H9 (cell line): ENCODE measurements at regions not wholly inside any gene's neighbourhood (a gene's known extent, or its start where the extent isn't known, plus 50 kb on each side); places are given as distances from the start of the nearest gene placed in this dataset.

ENCODE experiments used
- DNase-seq: peaks from one replicate; pipeline ENCODE4 v3.0.0-alpha.2; 2017
- H2AFZ ChIP-seq: one replicate; pipeline ENCODE4 v1.6.1; 2013; ENCODE audit warnings: mild to moderate bottlenecking, low read length, control low read depth, moderate library complexity
- H2AK5ac ChIP-seq: 2 replicates; pipeline ENCODE4 v1.6.1; 2013; ENCODE audit warnings: low read length, control low read depth, mixed read lengths; ENCODE audit not compliant: insufficient read length
- H2BK120ac ChIP-seq: one replicate; pipeline ENCODE4 v1.6.1; 2013; ENCODE audit warnings: low read depth, mild to moderate bottlenecking, low read length, control low read depth, inconsistent platforms; ENCODE audit not compliant: poor library complexity, severe bottlenecking
- H2BK12ac ChIP-seq: 2 replicates; pipeline ENCODE4 v1.6.1; 2013; ENCODE audit warnings: low read length, control low read depth, mixed read lengths, low read depth; ENCODE audit not compliant: insufficient read length
- H2BK15ac ChIP-seq: 2 replicates; pipeline ENCODE4 v1.6.1; 2013; ENCODE audit warnings: low read depth, low read length, control low read depth
- H2BK20ac ChIP-seq: one replicate; pipeline ENCODE4 v1.6.1; 2013; ENCODE audit warnings: low read depth, mild to moderate bottlenecking, low read length, control low read depth, inconsistent platforms; ENCODE audit not compliant: poor library complexity, severe bottlenecking
- H2BK5ac ChIP-seq: 2 replicates; pipeline ENCODE4 v1.6.1; 2013; ENCODE audit warnings: low read length, control low read depth, mixed read lengths; ENCODE audit not compliant: insufficient read length
- H3K14ac ChIP-seq: 2 replicates; pipeline ENCODE4 v1.6.1; 2013; ENCODE audit warnings: low read length, control low read depth; ENCODE audit not compliant: insufficient read depth
- H3K18ac ChIP-seq: 2 replicates; pipeline ENCODE4 v1.6.1; 2013; ENCODE audit warnings: low read depth, mild to moderate bottlenecking, mixed read lengths, low read length, control low read depth; ENCODE audit not compliant: insufficient read length
- H3K23ac ChIP-seq: 2 replicates; pipeline ENCODE4 v1.6.1; 2013; ENCODE audit warnings: low read length, control low read depth, mixed read lengths, low read depth; ENCODE audit not compliant: insufficient read length
- H3K23me2 ChIP-seq: 2 replicates; pipeline ENCODE4 v1.6.1; 2013; ENCODE audit warnings: low read depth, mild to moderate bottlenecking, mixed read lengths, low read length, control low read depth; ENCODE audit not compliant: insufficient read length, poor library complexity, severe bottlenecking
- H3K27ac ChIP-seq: 2 replicates; pipeline ENCODE4 v1.5.1; 2013; ENCODE audit warnings: low read length, control low read depth, mixed read lengths, low read depth; ENCODE audit not compliant: insufficient read length
- H3K27me3 ChIP-seq: 2 replicates; pipeline ENCODE4 v1.6.1; 2013; ENCODE audit warnings: low read length, control low read depth, inconsistent platforms; ENCODE audit not compliant: insufficient read depth
- H3K4ac ChIP-seq: 2 replicates; pipeline ENCODE4 v1.6.1; 2013; ENCODE audit warnings: low read depth, mild to moderate bottlenecking, control low read depth, inconsistent platforms, low read length, moderate library complexity
- H3K4me1 ChIP-seq: 2 replicates; pipeline ENCODE4 v1.6.1; 2013; ENCODE audit warnings: low read length, control low read depth, inconsistent platforms; ENCODE audit not compliant: insufficient read depth
- H3K4me2 ChIP-seq: 2 replicates; pipeline ENCODE4 v1.6.1; 2013; ENCODE audit warnings: low read length, control low read depth, mixed read lengths; ENCODE audit not compliant: insufficient read length, insufficient read depth
- H3K56ac ChIP-seq: 2 replicates; pipeline ENCODE4 v1.6.1; 2013; ENCODE audit warnings: low read depth, mild to moderate bottlenecking, mixed read lengths, low read length, control low read depth; ENCODE audit not compliant: insufficient read length
- H3K79me1 ChIP-seq: 2 replicates; pipeline ENCODE4 v1.6.1; 2013; ENCODE audit warnings: low read depth, mild to moderate bottlenecking, moderate library complexity, low read length, control low read depth, inconsistent platforms; ENCODE audit not compliant: insufficient read depth, poor library complexity, severe bottlenecking
- H3K79me2 ChIP-seq: 2 replicates; pipeline ENCODE4 v1.6.1; 2013; ENCODE audit warnings: low read length, control low read depth, inconsistent platforms; ENCODE audit not compliant: insufficient read depth
- H3K9ac ChIP-seq: 2 replicates; pipeline ENCODE4 v1.6.1; 2013; ENCODE audit warnings: low read length, control low read depth, mixed read lengths; ENCODE audit not compliant: insufficient read length; ENCODE audit errors: extremely low read depth
- H3K9me3 ChIP-seq: one replicate; pipeline ENCODE4 v1.6.1; 2013; ENCODE audit warnings: low read depth, low read length, inconsistent platforms; ENCODE audit not compliant: control insufficient read depth
- H3T11ph ChIP-seq: one replicate; pipeline ENCODE4 v1.6.1; 2013; ENCODE audit warnings: mild to moderate bottlenecking, low read length, control low read depth, inconsistent platforms
- H4K20me1 ChIP-seq: one replicate; pipeline ENCODE4 v1.6.1; 2013; ENCODE audit not compliant: control insufficient read depth, insufficient read length, insufficient read depth
- H4K5ac ChIP-seq: 2 replicates; pipeline ENCODE4 v1.6.1; 2013; ENCODE audit warnings: low read depth, mild to moderate bottlenecking, mixed read lengths, low read length, control low read depth; ENCODE audit not compliant: insufficient read length
- H4K8ac ChIP-seq: replicated peaks from 2 replicates; pipeline ENCODE4 v1.6.1; 2013; ENCODE audit warnings: low read length, control low read depth, mixed read lengths, low read depth; ENCODE audit not compliant: insufficient read length
- H4K91ac ChIP-seq: 2 replicates; pipeline ENCODE4 v1.6.1; 2013; ENCODE audit warnings: low read depth, mild to moderate bottlenecking, moderate library complexity, mixed read lengths, low read length, control low read depth; ENCODE audit not compliant: insufficient read length
- H3K27ac Mint-ChIP-seq, 3 experiments: 2 replicates in 2 of 3; 3 replicates in 1 of 3; pipeline ENCODE4 v1.8.0; 2020 to 2021; ENCODE audit warnings: mixed read lengths in 3 of 3, mild to moderate bottlenecking in 1 of 3, moderate library complexity in 1 of 3
- H3K27me3 Mint-ChIP-seq: 2 replicates; pipeline ENCODE4 v1.8.0; 2021; ENCODE audit warnings: low read depth, mild to moderate bottlenecking, moderate library complexity, mixed read lengths
- H3K36me3 Mint-ChIP-seq, 3 experiments: 2 replicates in 2 of 3; 3 replicates in 1 of 3; pipeline ENCODE4 v1.8.0; 2020 to 2021; ENCODE audit warnings: low read depth in 3 of 3, mixed read lengths in 3 of 3; ENCODE audit not compliant: insufficient read depth in 1 of 3
- H3K4me1 Mint-ChIP-seq, 2 experiments: 2 replicates each; pipeline ENCODE4 v1.8.0; 2020; ENCODE audit warnings: mixed read lengths in 2 of 2
- H3K4me3 Mint-ChIP-seq, 2 experiments: 2 replicates in 1 of 2; 3 replicates in 1 of 2; pipeline ENCODE4 v1.8.0; 2020 to 2021; ENCODE audit warnings: mild to moderate bottlenecking in 2 of 2, mixed read lengths in 2 of 2, moderate library complexity in 1 of 2
- H3K9me3 Mint-ChIP-seq, 2 experiments: 2 replicates in 1 of 2; 3 replicates in 1 of 2; pipeline ENCODE4 v1.8.0; 2020; ENCODE audit warnings: mild to moderate bottlenecking in 2 of 2, mixed read lengths in 2 of 2, moderate library complexity in 1 of 2
- WGBS: extraction: QIAGEN DNeasy Blood & Tissue Kit; methylation state at CpG from one replicate; pipeline ENCODE4 v1.1.7; 2013; ENCODE audit warnings: missing lambda C conversion rate, low lambda C conversion rate, mixed read lengths; ENCODE audit not compliant: insufficient read length; ENCODE audit errors: extremely low coverage; 5-methylcytosine and 5-hydroxymethylcytosine counted together
- TF ChIP-seq, protein P1 (sequence below): fragments of 200-600 bp; sonication (generic); conservative IDR thresholded peaks from 3 replicates; pipeline ENCODE4 v1.8.0; 2021; ENCODE audit warnings: antibody characterized with exemption, mild to moderate bottlenecking

- Histone ChIP-seq H2BK15ac (no peak overlapping the region), H3K79me2 (no peaks in the 10 kb centered on the region), H2BK120ac (no peak overlapping the region), H4K8ac (no peak overlapping the region), H2AK5ac (no peak overlapping the region), H3K56ac (no peak overlapping the region), H4K5ac (no peak overlapping the region), H4K20me1 (no peaks in the 10 kb centered on the region), H3K79me1 (no peaks in the 10 kb centered on the region), H2AFZ (no peak overlapping the region), H3K14ac (no peak overlapping the region), H3K4me1 (no peaks in the 10 kb centered on the region), H2BK5ac (no peak overlapping the region), H3K9me3 (no peaks in the 10 kb centered on the region), H3K4ac (no peak overlapping the region), H3K23ac (no peak overlapping the region), H2BK20ac (no peak overlapping the region), H4K91ac (no peak overlapping the region), H3K23me2 (no peaks in the 10 kb centered on the region), H3K9ac (no peak overlapping the region), H3K4me2 (no peak overlapping the region), H3K27me3 (no peaks in the 10 kb centered on the region), H3K18ac (no peak overlapping the region), H3K27ac (no peak overlapping the region), H3T11ph (no peak overlapping the region), H2BK12ac (no peak overlapping the region)
- DNase-seq = no peak
- TF ChIP-seq, protein P1, sequence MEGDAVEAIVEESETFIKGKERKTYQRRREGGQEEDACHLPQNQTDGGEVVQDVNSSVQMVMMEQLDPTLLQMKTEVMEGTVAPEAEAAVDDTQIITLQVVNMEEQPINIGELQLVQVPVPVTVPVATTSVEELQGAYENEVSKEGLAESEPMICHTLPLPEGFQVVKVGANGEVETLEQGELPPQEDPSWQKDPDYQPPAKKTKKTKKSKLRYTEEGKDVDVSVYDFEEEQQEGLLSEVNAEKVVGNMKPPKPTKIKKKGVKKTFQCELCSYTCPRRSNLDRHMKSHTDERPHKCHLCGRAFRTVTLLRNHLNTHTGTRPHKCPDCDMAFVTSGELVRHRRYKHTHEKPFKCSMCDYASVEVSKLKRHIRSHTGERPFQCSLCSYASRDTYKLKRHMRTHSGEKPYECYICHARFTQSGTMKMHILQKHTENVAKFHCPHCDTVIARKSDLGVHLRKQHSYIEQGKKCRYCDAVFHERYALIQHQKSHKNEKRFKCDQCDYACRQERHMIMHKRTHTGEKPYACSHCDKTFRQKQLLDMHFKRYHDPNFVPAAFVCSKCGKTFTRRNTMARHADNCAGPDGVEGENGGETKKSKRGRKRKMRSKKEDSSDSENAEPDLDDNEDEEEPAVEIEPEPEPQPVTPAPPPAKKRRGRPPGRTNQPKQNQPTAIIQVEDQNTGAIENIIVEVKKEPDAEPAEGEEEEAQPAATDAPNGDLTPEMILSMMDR = no peak; the same call in 2 of the 3 replicates
- no peaks in the 10 kb centered on the region for H3K4me1 Mint-ChIP-seq
- no peak overlapping the region for H3K4me3 Mint-ChIP-seq
- no CpG with 5 or more reads among the region's 21 CpGs for WGBS
- peak overlapping the region in 1 of 3 experiments; percentile 40; a peak in 1 of 7 replicates for H3K27ac Mint-ChIP-seq
- H3K27me3 Mint-ChIP-seq = peaks cover 1% of the 10 kb centered on the region; the same call in 1 of the 2 replicates
- peaks cover 6 to 12% of the 10 kb centered on the region in 2 experiments for H3K9me3 Mint-ChIP-seq
- peaks cover 2 to 5% (median 3%) of the 10 kb centered on the region in 3 experiments; a peak in 6 of 7 replicates for H3K36me3 Mint-ChIP-seq
Measured at GRCh38 chr10:81570878-81571794, 303.9 kb upstream of the NRG3 start.
